ENCODE measurements at regions not wholly inside any gene's neighbourhood (a gene's known extent, or its start where the extent isn't known, plus 50 kb on each side); places are given as distances from the start of the nearest gene placed in this dataset.

DNA sequence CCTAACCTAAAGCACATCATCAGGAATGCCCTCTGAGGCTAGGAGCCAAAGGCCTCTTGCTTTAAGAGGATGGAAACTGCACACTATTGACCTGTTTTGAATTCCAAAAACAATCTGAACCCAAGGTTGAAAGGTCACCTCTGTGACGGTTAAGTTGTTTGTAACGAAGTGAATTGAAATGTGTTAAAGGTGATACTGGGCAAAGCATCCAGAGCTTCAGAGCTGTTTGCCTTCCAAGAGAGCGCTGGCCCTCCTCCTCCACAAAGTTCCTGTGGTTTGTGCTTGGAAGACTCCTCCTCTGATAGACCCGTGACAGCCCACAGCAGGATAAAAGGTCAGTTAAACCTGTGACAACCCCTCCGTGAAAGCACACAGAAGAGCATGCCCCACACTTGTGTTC lies 133.7 kb upstream of the CTTNBP2 start:
- DNase-seq (ENCODE audit: unreplicated experiment), result no peak
- Mint-ChIP-seq H3K27me3 (ENCODE audit: insufficient read depth, unreplicated experiment) (no peaks in the 10 kb centered on the region), H3K27ac (ENCODE audit: low read depth, unreplicated experiment) (no peak overlapping the region), H3K4me3 (ENCODE audit: unreplicated experiment) (no peak overlapping the region), H3K4me1 (ENCODE audit: insufficient read depth, unreplicated experiment) (no peaks in the 10 kb centered on the region), H3K9me3 (ENCODE audit: unreplicated experiment) (peaks cover 7% of the 10 kb centered on the region), H3K36me3 (ENCODE audit: insufficient read depth, unreplicated experiment) (no peaks in the 10 kb centered on the region)
- TF ChIP-seq, protein P1, sequence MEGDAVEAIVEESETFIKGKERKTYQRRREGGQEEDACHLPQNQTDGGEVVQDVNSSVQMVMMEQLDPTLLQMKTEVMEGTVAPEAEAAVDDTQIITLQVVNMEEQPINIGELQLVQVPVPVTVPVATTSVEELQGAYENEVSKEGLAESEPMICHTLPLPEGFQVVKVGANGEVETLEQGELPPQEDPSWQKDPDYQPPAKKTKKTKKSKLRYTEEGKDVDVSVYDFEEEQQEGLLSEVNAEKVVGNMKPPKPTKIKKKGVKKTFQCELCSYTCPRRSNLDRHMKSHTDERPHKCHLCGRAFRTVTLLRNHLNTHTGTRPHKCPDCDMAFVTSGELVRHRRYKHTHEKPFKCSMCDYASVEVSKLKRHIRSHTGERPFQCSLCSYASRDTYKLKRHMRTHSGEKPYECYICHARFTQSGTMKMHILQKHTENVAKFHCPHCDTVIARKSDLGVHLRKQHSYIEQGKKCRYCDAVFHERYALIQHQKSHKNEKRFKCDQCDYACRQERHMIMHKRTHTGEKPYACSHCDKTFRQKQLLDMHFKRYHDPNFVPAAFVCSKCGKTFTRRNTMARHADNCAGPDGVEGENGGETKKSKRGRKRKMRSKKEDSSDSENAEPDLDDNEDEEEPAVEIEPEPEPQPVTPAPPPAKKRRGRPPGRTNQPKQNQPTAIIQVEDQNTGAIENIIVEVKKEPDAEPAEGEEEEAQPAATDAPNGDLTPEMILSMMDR (IDR thresholded peaks at IDR 0.05; ENCODE audit: unreplicated experiment), result no peak
- no TSS peak for BruUV-seq (replicated peaks)
- CTCF ChIA-PET, result no interaction called here
- POLR2A ChIA-PET, result no interaction called here
- intact Hi-C loops (cut with micrococcal nuclease), result no loop called here

DNA sequence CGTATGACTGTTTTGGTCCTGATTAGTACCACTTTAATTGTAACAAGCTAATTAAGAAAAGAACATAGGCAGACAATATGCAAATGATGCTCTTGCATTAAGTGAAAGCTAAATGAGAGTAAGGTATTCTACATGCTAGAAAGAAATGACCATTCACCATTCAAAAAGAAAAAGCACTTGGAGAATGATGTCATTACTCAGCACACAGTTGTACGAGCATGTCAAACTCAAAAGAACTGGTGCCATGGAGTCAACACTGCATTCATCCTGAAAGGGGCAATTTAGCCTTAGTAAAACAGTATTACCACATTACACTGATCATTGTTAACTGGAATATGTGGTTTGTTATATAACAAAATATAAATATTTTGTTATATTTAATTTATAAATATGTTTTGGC lies 136.2 kb upstream of the CTTNBP2 start:
- H3K4me3 Mint-ChIP-seq (ENCODE audit: unreplicated experiment), result no peak overlapping the region
- no TSS peak for BruUV-seq (replicated peaks)
- POLR2A ChIA-PET, result no interaction called here

DNA sequence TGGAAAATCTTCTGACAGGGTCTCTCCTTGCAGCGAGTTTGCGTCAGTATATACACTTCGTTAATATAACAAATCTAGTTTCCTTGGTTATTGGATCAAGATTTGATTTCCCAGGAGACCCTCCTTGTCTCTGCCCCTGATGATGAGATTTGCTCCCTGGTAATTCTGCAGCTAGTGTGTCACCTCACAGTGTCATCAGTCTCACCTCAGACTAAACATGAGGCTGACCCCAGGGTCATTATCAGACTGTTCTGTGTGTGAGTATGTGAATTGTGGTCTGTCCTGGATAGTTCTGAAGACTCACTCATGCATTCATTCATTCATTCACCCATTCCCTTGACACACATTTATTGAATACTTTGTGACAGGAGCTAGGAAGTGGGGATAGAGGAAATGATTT lies 138.4 kb upstream of the CTTNBP2 start:
- ChIA-PET CTCF (interaction anchor here (0.6 to 1.0 kb wide), 4 partner anchors 16 to 191 kb away, joined by 3 read pairs; no protein-coding TSS in a partner anchor), POLR2A (no interaction called here)
- Mint-ChIP-seq H3K9me3 (ENCODE audit: unreplicated experiment) (peaks cover 7% of the 10 kb centered on the region), H3K4me3 (ENCODE audit: unreplicated experiment) (no peak overlapping the region), H3K36me3 (ENCODE audit: insufficient read depth, unreplicated experiment) (no peaks in the 10 kb centered on the region), H3K27me3 (ENCODE audit: insufficient read depth, unreplicated experiment) (no peaks in the 10 kb centered on the region), H3K27ac (ENCODE audit: low read depth, unreplicated experiment) (no peak overlapping the region), H3K4me1 (ENCODE audit: insufficient read depth, unreplicated experiment) (no peaks in the 10 kb centered on the region)
- DNase-seq (ENCODE audit: unreplicated experiment), result no peak
- intact Hi-C loops (cut with micrococcal nuclease), result no loop called here
- BruUV-seq (replicated peaks), result no TSS peak
- TF ChIP-seq, protein P1 (IDR thresholded peaks at IDR 0.05; ENCODE audit: unreplicated experiment), result no peak

More for the DNA sequence above, 136.2 kb upstream of the CTTNBP2 start:
- CTCF ChIA-PET, result no interaction called here
- intact Hi-C loops (cut with micrococcal nuclease), result no loop called here
- no peaks in the 10 kb centered on the region for H3K36me3 Mint-ChIP-seq (ENCODE audit: insufficient read depth, unreplicated experiment)
- DNase-seq (ENCODE audit: unreplicated experiment), result no peak
- no peaks in the 10 kb centered on the region for H3K27me3 Mint-ChIP-seq (ENCODE audit: insufficient read depth, unreplicated experiment)
- no peak overlapping the region for H3K27ac Mint-ChIP-seq (ENCODE audit: low read depth, unreplicated experiment)
- H3K9me3 Mint-ChIP-seq (ENCODE audit: unreplicated experiment), result peaks cover 7% of the 10 kb centered on the region
- TF ChIP-seq, protein P1 (IDR thresholded peaks at IDR 0.05; ENCODE audit: unreplicated experiment), result no peak
- no peaks in the 10 kb centered on the region for H3K4me1 Mint-ChIP-seq (ENCODE audit: insufficient read depth, unreplicated experiment)

DNA sequence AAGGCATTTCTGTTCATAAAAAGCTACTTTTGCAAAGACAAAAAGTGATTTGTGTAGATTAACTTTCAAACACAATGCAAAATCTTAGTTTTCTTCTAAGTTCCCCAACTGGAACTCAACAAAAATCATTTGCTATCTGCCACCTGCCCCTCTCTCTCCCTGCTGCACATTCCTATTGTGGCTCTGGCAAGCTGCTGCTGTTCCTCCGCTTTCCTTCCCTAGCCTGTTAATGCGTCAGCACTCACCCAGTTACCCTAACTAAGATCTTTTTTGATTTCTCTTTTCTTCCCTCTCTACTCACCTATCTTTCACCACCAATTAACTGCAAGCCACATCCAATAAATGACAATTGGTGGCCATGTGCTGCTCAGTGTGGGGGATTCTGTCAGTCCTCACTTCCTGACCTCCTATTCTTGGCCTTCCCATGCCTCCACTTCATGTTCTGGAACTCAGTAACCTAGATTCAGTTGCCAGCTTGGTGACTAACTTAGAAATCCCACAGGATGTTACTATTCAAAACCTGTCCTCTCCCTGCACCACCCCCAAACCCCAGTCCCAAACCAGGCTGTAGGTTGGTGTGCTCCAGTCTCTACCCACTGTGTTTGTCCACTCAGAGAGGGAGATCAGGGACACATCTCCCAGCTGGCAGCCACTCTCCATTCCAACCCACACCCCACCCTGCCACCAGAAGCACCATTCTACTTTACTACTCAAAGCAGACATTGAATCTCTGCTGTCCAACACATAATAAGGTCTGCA lies 140.2 kb upstream of the CTTNBP2 start:
- Mint-ChIP-seq H3K9me3 (ENCODE audit: unreplicated experiment) (peaks cover 9% of the 10 kb centered on the region), H3K27ac (ENCODE audit: low read depth, unreplicated experiment) (no peak overlapping the region), H3K4me1 (ENCODE audit: insufficient read depth, unreplicated experiment) (no peaks in the 10 kb centered on the region), H3K36me3 (ENCODE audit: insufficient read depth, unreplicated experiment) (no peaks in the 10 kb centered on the region), H3K27me3 (ENCODE audit: insufficient read depth, unreplicated experiment) (no peaks in the 10 kb centered on the region), H3K4me3 (ENCODE audit: unreplicated experiment) (no peak overlapping the region)
- ChIA-PET CTCF (no interaction called here), POLR2A (interaction anchor here (0.6 kb wide), 1 partner anchor 395 kb away, joined by 4 read pairs; no protein-coding TSS in a partner anchor)
- intact Hi-C loops (cut with micrococcal nuclease), result no loop called here
- no TSS peak for BruUV-seq (replicated peaks)
- DNase-seq (ENCODE audit: unreplicated experiment), result no peak
- TF ChIP-seq, protein P1 (IDR thresholded peaks at IDR 0.05; ENCODE audit: unreplicated experiment), result no peak

All from MCF 10A (cell line).